Muscle of leg (tissue), 3 donors: ENCODE measurements at regions not wholly inside any gene's neighbourhood (a gene's known extent, or its start where the extent isn't known, plus 50 kb on each side); places are given as distances from the start of the nearest gene placed in this dataset.
A peak's percentile ranks its signal among the peaks of the same experiment; 100 is the strongest.

ENCODE experiments used
- DNase-seq: peaks from one replicate; pipeline ENCODE4 v3.0.0; 2013
- H3K27ac ChIP-seq: one replicate; pipeline ENCODE4 v1.5.1; 2013; ENCODE audit warnings: mild to moderate bottlenecking, low read length, control low read depth
- H3K27me3 ChIP-seq: one replicate; pipeline ENCODE4 v1.6.1; 2013; ENCODE audit warnings: low read length; ENCODE audit not compliant: control insufficient read depth, insufficient read depth
- H3K36me3 ChIP-seq: one replicate; pipeline ENCODE4 v1.6.1; 2013; ENCODE audit warnings: low read length; ENCODE audit not compliant: control insufficient read depth, insufficient read depth
- H3K4me1 ChIP-seq: one replicate; pipeline ENCODE4 v1.6.1; 2013; ENCODE audit warnings: low read length; ENCODE audit not compliant: control insufficient read depth, insufficient read depth
- H3K4me3 ChIP-seq: one replicate; pipeline ENCODE4 v1.5.1; 2013; ENCODE audit warnings: low read length, control low read depth
- H3K9me3 ChIP-seq: replicated peaks from 2 replicates; pipeline ENCODE4 v1.6.1; 2013; ENCODE audit warnings: low read depth, low read length; ENCODE audit not compliant: control insufficient read depth
- WGBS: methylation state at CpG from one replicate; pipeline ENCODE4 v1.1.5; 2013; ENCODE audit warnings: missing lambda C conversion rate; ENCODE audit not compliant: insufficient coverage; 5-methylcytosine and 5-hydroxymethylcytosine counted together

- DNase-seq = no peak
- no CpG with 5 or more reads among the region's 1 CpG for WGBS
These were observed 95.2 kb downstream of the KBTBD8 start for GRCh38 chr3:67093305-67093704.

GRCh38 chr3:67094167-67094566 is 96.1 kb downstream of the KBTBD8 start:
- Histone ChIP-seq H3K9me3 (no peaks in the 10 kb centered on the region), H3K27me3 (no peaks in the 10 kb centered on the region), H3K4me3 (no peak overlapping the region), H3K36me3 (no peaks in the 10 kb centered on the region), H3K27ac (no peak overlapping the region), H3K4me1 (no peaks in the 10 kb centered on the region)
- DNase-seq = no peak
- WGBS = 39% methylated on average over 4 of the region's 5 CpGs

More at GRCh38 chr3:67093305-67093704, 95.2 kb downstream of the KBTBD8 start:
- Histone ChIP-seq H3K27me3 (no peaks in the 10 kb centered on the region), H3K36me3 (no peaks in the 10 kb centered on the region), H3K9me3 (no peaks in the 10 kb centered on the region), H3K4me1 (no peaks in the 10 kb centered on the region), H3K27ac (no peak overlapping the region), H3K4me3 (no peak overlapping the region)

- WGBS = no CpG with 5 or more reads among the region's 1 CpG
- DNase-seq = peak; percentile 69
- Histone ChIP-seq H3K4me1 (no peaks in the 10 kb centered on the region), H3K27me3 (no peaks in the 10 kb centered on the region), H3K36me3 (no peaks in the 10 kb centered on the region), H3K4me3 (no peak overlapping the region), H3K27ac (no peak overlapping the region), H3K9me3 (no peaks in the 10 kb centered on the region)
These were observed 96.7 kb downstream of the KBTBD8 start for GRCh38 chr3:67094774-67095173.

- Histone ChIP-seq H3K27ac (no peak overlapping the region), H3K36me3 (no peaks in the 10 kb centered on the region), H3K4me3 (no peak overlapping the region), H3K27me3 (no peaks in the 10 kb centered on the region), H3K4me1 (no peaks in the 10 kb centered on the region), H3K9me3 (no peaks in the 10 kb centered on the region)
- no peak for DNase-seq
These were observed 106.3 kb downstream of the KBTBD8 start for GRCh38 chr3:67104388-67104787.

- Histone ChIP-seq H3K27me3 (no peaks in the 10 kb centered on the region), H3K36me3 (no peaks in the 10 kb centered on the region), H3K27ac (no peak overlapping the region), H3K4me1 (no peaks in the 10 kb centered on the region), H3K9me3 (no peaks in the 10 kb centered on the region), H3K4me3 (no peak overlapping the region)
- DNase-seq = no peak
- 46% methylated on average over 2 of the region's 3 CpGs for WGBS
These were observed 108.8 kb downstream of the KBTBD8 start for GRCh38 chr3:67106874-67107273.

- Histone ChIP-seq H3K9me3 (no peaks in the 10 kb centered on the region), H3K4me1 (no peaks in the 10 kb centered on the region), H3K36me3 (no peaks in the 10 kb centered on the region), H3K27me3 (no peaks in the 10 kb centered on the region), H3K27ac (no peak overlapping the region), H3K4me3 (no peak overlapping the region)
- WGBS = 60% methylated on average over 1 of the region's 3 CpGs
- peak; percentile 61 for DNase-seq
These were observed 111.6 kb downstream of the KBTBD8 start for GRCh38 chr3:67109651-67110204.

- WGBS = 0% methylated on average over 3 of the region's 6 CpGs
- H3K9me3 ChIP-seq = no peaks in the 10 kb centered on the region
- H3K4me1 ChIP-seq = no peaks in the 10 kb centered on the region
- H3K27ac ChIP-seq = no peak overlapping the region
- H3K27me3 ChIP-seq = no peaks in the 10 kb centered on the region
- DNase-seq = peak; percentile 90
- no peaks in the 10 kb centered on the region for H3K36me3 ChIP-seq
- H3K4me3 ChIP-seq = no peak overlapping the region
These were observed 115.8 kb downstream of the KBTBD8 start for GRCh38 chr3:67113802-67114407.

GRCh38 chr3:67118122-67118521 is 120.0 kb downstream of the KBTBD8 start:
- Histone ChIP-seq H3K27me3 (no peaks in the 10 kb centered on the region), H3K9me3 (no peaks in the 10 kb centered on the region), H3K27ac (peak overlapping the region; percentile 76), H3K36me3 (no peaks in the 10 kb centered on the region), H3K4me1 (no peaks in the 10 kb centered on the region), H3K4me3 (no peak overlapping the region)
- no peak for DNase-seq
- WGBS = no CpG with 5 or more reads among the region's 1 CpG

GRCh38 chr3:67118635-67119034 is 120.5 kb downstream of the KBTBD8 start:
- peak overlapping the region; percentile 76 for H3K27ac ChIP-seq
- no peaks in the 10 kb centered on the region for H3K27me3 ChIP-seq
- H3K4me1 ChIP-seq = no peaks in the 10 kb centered on the region
- H3K36me3 ChIP-seq = no peaks in the 10 kb centered on the region
- H3K9me3 ChIP-seq = no peaks in the 10 kb centered on the region
- no CpG with 5 or more reads among the region's 3 CpGs for WGBS
- no peak overlapping the region for H3K4me3 ChIP-seq
- peak; percentile 91 for DNase-seq

GRCh38 chr3:67123914-67124313 is 125.8 kb downstream of the KBTBD8 start:
- 54% methylated on average over 4 of the region's 5 CpGs for WGBS

GRCh38 chr3:67127254-67127653 is 129.1 kb downstream of the KBTBD8 start:
- H3K27me3 ChIP-seq = no peaks in the 10 kb centered on the region
- no peak overlapping the region for H3K4me3 ChIP-seq
- H3K4me1 ChIP-seq = no peaks in the 10 kb centered on the region
- peaks cover 2% of the 10 kb centered on the region for H3K9me3 ChIP-seq
- no peaks in the 10 kb centered on the region for H3K36me3 ChIP-seq
- no peak overlapping the region for H3K27ac ChIP-seq
- no peak for DNase-seq
- no CpG with 5 or more reads among the region's 3 CpGs for WGBS

More at GRCh38 chr3:67123914-67124313, 125.8 kb downstream of the KBTBD8 start:
- Histone ChIP-seq H3K4me1 (no peaks in the 10 kb centered on the region), H3K4me3 (no peak overlapping the region), H3K9me3 (peaks cover 2% of the 10 kb centered on the region), H3K27ac (no peak overlapping the region), H3K27me3 (no peaks in the 10 kb centered on the region), H3K36me3 (no peaks in the 10 kb centered on the region)
- DNase-seq = no peak
